ENCODE measurements at regions not wholly inside any gene's neighbourhood (a gene's known extent, or its start where the extent isn't known, plus 50 kb on each side); places are given as distances from the start of the nearest gene placed in this dataset.

DNA sequence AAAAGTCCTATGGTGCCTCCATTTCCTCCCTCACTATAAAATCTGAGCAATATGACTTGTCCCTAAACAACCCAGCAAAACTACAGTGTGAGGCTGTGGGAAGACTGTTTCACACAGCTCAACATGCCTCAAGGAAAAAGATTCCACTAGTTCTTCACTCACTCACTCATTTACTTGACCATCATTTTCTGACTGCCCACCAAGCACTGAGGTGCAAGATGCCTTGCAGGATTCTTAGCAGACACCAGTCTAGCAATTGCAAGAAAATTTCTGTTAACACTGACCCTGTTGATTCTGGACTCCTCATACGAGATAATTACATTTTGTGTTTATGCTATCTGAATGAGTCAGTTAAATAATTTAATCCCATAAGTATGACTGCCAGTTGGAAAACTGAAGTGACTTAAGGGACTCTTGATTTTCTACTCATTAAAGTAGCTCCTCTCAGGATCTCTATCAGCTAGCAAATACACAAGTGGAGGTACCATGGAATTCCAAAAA, 51.9 kb upstream of the PCBP1 start:
- TF ChIP-seq, protein P1, sequence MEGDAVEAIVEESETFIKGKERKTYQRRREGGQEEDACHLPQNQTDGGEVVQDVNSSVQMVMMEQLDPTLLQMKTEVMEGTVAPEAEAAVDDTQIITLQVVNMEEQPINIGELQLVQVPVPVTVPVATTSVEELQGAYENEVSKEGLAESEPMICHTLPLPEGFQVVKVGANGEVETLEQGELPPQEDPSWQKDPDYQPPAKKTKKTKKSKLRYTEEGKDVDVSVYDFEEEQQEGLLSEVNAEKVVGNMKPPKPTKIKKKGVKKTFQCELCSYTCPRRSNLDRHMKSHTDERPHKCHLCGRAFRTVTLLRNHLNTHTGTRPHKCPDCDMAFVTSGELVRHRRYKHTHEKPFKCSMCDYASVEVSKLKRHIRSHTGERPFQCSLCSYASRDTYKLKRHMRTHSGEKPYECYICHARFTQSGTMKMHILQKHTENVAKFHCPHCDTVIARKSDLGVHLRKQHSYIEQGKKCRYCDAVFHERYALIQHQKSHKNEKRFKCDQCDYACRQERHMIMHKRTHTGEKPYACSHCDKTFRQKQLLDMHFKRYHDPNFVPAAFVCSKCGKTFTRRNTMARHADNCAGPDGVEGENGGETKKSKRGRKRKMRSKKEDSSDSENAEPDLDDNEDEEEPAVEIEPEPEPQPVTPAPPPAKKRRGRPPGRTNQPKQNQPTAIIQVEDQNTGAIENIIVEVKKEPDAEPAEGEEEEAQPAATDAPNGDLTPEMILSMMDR (IDR thresholded peaks at IDR 0.05), result no peak
- no peak for TF ChIP-seq POLR2A (IDR thresholded peaks at IDR 0.05)

All from uterus (tissue), 2 donors.